Mesendoderm (in vitro differentiated cells): ENCODE measurements at regions not wholly inside any gene's neighbourhood (a gene's known extent, or its start where the extent isn't known, plus 50 kb on each side); places are given as distances from the start of the nearest gene placed in this dataset.
"Not testable (repeated sequence)": the region's sequence is repeated elsewhere in the genome, so short reads cannot be mapped to it uniquely, and the experiment has no call there.

ENCODE experiments used
- DNase-seq: peaks from one replicate; pipeline ENCODE4 v3.0.0; 2013
- H2AK5ac ChIP-seq: 2 replicates; pipeline ENCODE4 v1.6.1; 2013; ENCODE audit warnings: low read length, inconsistent platforms
- H2BK120ac ChIP-seq: 2 replicates; pipeline ENCODE4 v1.6.1; 2013; ENCODE audit warnings: low read depth, mild to moderate bottlenecking, low read length, moderate library complexity, mixed read lengths
- H2BK15ac ChIP-seq: replicated peaks from 2 replicates; pipeline ENCODE4 v1.6.1; 2013; ENCODE audit warnings: low read depth, mild to moderate bottlenecking, moderate library complexity
- H2BK5ac ChIP-seq: 2 replicates; pipeline ENCODE4 v1.6.1; 2013; ENCODE audit warnings: low read length, inconsistent platforms
- H3K18ac ChIP-seq: 2 replicates; pipeline ENCODE4 v1.6.1; 2013; ENCODE audit warnings: mild to moderate bottlenecking, low read length, mixed read lengths
- H3K23ac ChIP-seq: one replicate; pipeline ENCODE4 v1.6.1; 2013; ENCODE audit warnings: low read length
- H3K27ac ChIP-seq: 2 replicates; pipeline ENCODE4 v1.5.1; 2013; ENCODE audit warnings: low read depth, mild to moderate bottlenecking, inconsistent platforms, low read length, moderate library complexity
- H3K27me3 ChIP-seq: 2 replicates; pipeline ENCODE4 v1.6.1; 2013; ENCODE audit warnings: low read length, control low read depth, mild to moderate bottlenecking, inconsistent platforms; ENCODE audit not compliant: insufficient read depth, poor library complexity
- H3K36me3 ChIP-seq: 2 replicates; pipeline ENCODE4 v1.6.1; 2013; ENCODE audit warnings: low read length, inconsistent platforms; ENCODE audit not compliant: control insufficient read depth, insufficient read depth
- H3K4ac ChIP-seq: one replicate; pipeline ENCODE4 v1.6.1; 2013; ENCODE audit warnings: low read depth, mild to moderate bottlenecking, low read length, moderate library complexity
- H3K4me1 ChIP-seq: 2 replicates; pipeline ENCODE4 v1.6.1; 2013; ENCODE audit warnings: low read depth, low read length, inconsistent platforms; ENCODE audit not compliant: control insufficient read depth
- H3K4me2 ChIP-seq: 2 replicates; pipeline ENCODE4 v1.6.1; 2013; ENCODE audit warnings: low read length
- H3K4me3 ChIP-seq: 2 replicates; pipeline ENCODE4 v1.5.1; 2013; ENCODE audit warnings: mild to moderate bottlenecking, low read length
- H3K56ac ChIP-seq: one replicate; pipeline ENCODE4 v1.6.1; 2013; ENCODE audit warnings: low read length
- H3K79me1 ChIP-seq: 2 replicates; pipeline ENCODE4 v1.6.1; 2013; ENCODE audit warnings: low read length, inconsistent platforms
- H3K79me2 ChIP-seq: 2 replicates; pipeline ENCODE4 v1.6.1; 2013; ENCODE audit warnings: mild to moderate bottlenecking, low read length; ENCODE audit not compliant: control insufficient read depth, insufficient read depth
- H3K9ac ChIP-seq: 2 replicates; pipeline ENCODE4 v1.6.1; 2013; ENCODE audit warnings: low read length, inconsistent platforms
- H4K5ac ChIP-seq: one replicate; pipeline ENCODE4 v1.6.1; 2013; ENCODE audit warnings: low read length
- H4K8ac ChIP-seq: one replicate; pipeline ENCODE4 v1.6.1; 2013; ENCODE audit warnings: low read depth, mild to moderate bottlenecking, control low read depth, low read length, moderate library complexity
- WGBS: extraction: QIAGEN DNeasy Blood & Tissue Kit; methylation state at CpG from one replicate; pipeline ENCODE4 v1.1.7; 2013; ENCODE audit warnings: low lambda C conversion rate, missing lambda C conversion rate; ENCODE audit not compliant: insufficient coverage; ENCODE audit errors: extremely low coverage; 5-methylcytosine and 5-hydroxymethylcytosine counted together

DNA sequence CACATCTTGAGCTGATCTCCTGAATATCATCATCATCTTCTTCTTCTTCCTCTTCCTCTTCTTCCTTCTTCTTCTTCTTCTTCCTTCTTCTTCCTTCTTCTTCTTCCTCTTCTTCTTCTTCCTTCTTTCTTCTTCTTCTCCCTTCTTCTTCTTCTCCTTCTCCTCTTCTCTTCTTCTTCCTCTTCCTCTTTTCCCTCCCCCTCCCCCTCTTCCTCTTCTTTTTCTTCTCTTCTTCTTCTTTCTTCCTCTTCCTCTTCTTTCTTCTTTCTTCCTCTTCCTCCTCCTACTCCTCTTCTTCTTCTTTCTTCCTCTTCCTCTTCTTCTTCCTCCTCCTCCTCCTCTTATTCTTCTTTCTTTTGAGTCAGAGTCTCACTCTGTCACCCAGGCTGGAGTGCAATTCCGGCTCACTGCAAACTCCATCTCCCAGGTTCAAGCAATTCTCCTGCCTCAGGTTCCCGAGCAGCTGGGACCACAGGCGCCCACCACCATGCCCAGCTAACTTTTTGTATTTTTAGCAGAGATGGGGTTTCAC, 197.9 kb upstream of the NANOGP8 start:
- Histone ChIP-seq H2BK120ac (no peak overlapping the region), H2BK5ac (no peak overlapping the region), H3K56ac (no peak overlapping the region), H3K27ac (no peak overlapping the region), H3K79me2 (no peaks in the 10 kb centered on the region), H3K4ac (no peak overlapping the region), H4K5ac (no peak overlapping the region), H3K18ac (no peak overlapping the region), H4K8ac (no peak overlapping the region), H3K23ac (no peak overlapping the region), H3K9ac (no peak overlapping the region), H2AK5ac (no peak overlapping the region), H3K27me3 (no peaks in the 10 kb centered on the region), H3K36me3 (no peaks in the 10 kb centered on the region), H3K4me3 (no peak overlapping the region), H2BK15ac (no peak overlapping the region), H3K4me1 (no peaks in the 10 kb centered on the region), H3K4me2 (no peak overlapping the region), H3K79me1 (no peaks in the 10 kb centered on the region)
- no peak for DNase-seq
- WGBS = no CpG with 5 or more reads among the region's 3 CpGs

DNA sequence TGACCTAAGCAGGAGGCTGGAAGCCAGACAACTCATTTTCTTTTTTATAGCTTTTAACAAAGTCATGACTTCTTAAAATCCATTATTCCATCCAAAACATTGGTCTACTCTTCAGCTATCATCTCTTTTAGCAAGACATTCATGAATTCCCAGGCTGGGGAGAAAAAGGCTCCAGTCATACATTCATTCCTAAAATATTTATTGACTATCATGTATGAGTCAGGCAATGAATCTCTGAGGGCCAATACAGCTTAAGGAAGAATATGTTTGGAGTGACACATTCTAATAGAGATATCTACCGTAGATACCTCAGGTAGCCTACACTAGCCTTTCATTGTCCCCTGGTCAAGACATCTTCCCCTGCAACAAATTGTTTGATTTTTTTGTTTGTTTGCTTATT, 196.4 kb upstream of the NANOGP8 start:
- Histone ChIP-seq H2BK15ac (no peak overlapping the region), H3K4me1 (no peaks in the 10 kb centered on the region), H3K36me3 (no peaks in the 10 kb centered on the region), H3K27ac (no peak overlapping the region), H4K8ac (no peak overlapping the region), H3K4me3 (no peak overlapping the region), H3K9ac (no peak overlapping the region), H2BK5ac (no peak overlapping the region), H3K79me2 (no peaks in the 10 kb centered on the region), H3K4me2 (no peak overlapping the region), H3K56ac (no peak overlapping the region), H2AK5ac (no peak overlapping the region), H3K18ac (no peak overlapping the region), H3K27me3 (no peaks in the 10 kb centered on the region), H3K4ac (no peak overlapping the region), H3K79me1 (no peaks in the 10 kb centered on the region), H3K23ac (no peak overlapping the region), H2BK120ac (no peak overlapping the region), H4K5ac (no peak overlapping the region)
- no peak for DNase-seq
- WGBS = no CpG with 5 or more reads among the region's 1 CpG

DNA sequence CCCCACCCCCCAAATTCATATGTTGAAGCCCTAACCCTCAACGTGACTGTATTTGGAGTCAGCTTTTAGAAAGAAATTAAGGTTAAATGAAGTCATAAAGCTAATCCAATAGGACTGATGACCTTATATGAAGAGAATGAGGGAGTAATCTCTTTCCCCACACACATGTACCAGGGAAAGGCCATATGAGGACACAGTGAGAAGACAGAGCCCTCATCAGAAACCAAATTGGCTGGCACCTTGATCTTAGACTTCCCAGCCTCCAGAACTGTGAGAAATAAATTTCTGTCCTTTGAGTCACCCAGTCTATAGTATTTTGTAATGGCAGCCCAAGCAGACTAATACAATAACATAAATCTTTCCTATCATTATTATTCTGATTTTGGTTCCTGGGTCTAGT, 194.7 kb upstream of the NANOGP8 start:
- Histone ChIP-seq H3K4me3 (no peak overlapping the region), H2BK120ac (no peak overlapping the region), H3K27ac (no peak overlapping the region), H3K36me3 (no peaks in the 10 kb centered on the region), H4K5ac (no peak overlapping the region), H3K4me2 (no peak overlapping the region), H3K23ac (no peak overlapping the region), H3K4me1 (no peaks in the 10 kb centered on the region), H2AK5ac (no peak overlapping the region), H3K79me2 (no peaks in the 10 kb centered on the region), H3K56ac (no peak overlapping the region), H3K79me1 (no peaks in the 10 kb centered on the region), H2BK15ac (no peak overlapping the region), H2BK5ac (no peak overlapping the region), H3K27me3 (no peaks in the 10 kb centered on the region), H3K9ac (no peak overlapping the region), H3K18ac (no peak overlapping the region), H3K4ac (no peak overlapping the region), H4K8ac (no peak overlapping the region)
- no peak for DNase-seq
- WGBS = no CpG with 5 or more reads among the region's 1 CpG

DNA sequence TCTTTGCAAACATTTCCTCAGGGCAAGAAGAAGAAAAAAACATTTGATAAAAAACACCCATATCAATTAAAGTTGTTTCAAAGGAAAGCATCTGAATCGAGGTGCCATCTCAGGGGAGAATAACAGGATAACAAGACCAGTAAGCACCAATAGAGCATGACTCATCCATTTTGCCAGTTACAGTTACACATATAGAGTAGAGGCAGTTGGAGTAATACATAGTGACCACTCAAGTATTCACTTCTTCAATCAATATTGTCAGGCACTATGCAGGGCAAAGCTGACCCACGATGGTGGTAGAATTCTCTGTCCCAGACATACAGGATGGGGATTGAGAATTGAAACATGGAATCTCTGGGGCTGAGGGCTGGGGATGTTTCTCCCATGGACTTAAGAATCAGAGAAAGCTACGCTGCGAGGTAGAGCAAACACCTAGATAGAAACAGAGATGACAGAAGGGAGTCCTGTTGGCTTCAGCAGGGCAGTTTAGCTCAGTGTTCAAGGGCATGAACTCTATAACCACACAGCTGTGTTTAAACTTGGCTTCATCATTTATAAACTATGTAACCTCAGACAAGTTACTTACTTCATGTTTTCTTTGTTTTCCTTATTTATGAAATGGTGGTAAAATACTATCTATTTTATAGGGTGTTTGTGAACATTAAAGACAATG, 186.4 kb upstream of the NANOGP8 start:
- no peak overlapping the region for H3K4me2 ChIP-seq
- WGBS = no CpG with 5 or more reads among the region's 4 CpGs
- no peak overlapping the region for H2BK5ac ChIP-seq
- H3K23ac ChIP-seq = no peak overlapping the region
- no peak overlapping the region for H3K4me3 ChIP-seq
- no peak overlapping the region for H3K27ac ChIP-seq
- no peaks in the 10 kb centered on the region for H3K36me3 ChIP-seq
- H4K5ac ChIP-seq = no peak overlapping the region
- H3K79me2 ChIP-seq = no peaks in the 10 kb centered on the region
- H3K56ac ChIP-seq = no peak overlapping the region
- no peaks in the 10 kb centered on the region for H3K4me1 ChIP-seq
- no peak overlapping the region for H4K8ac ChIP-seq
- no peak for DNase-seq
- no peak overlapping the region for H2BK120ac ChIP-seq
- no peaks in the 10 kb centered on the region for H3K27me3 ChIP-seq
- no peak overlapping the region for H3K9ac ChIP-seq
- H3K4ac ChIP-seq = no peak overlapping the region
- H3K18ac ChIP-seq = no peak overlapping the region
- H3K79me1 ChIP-seq = no peaks in the 10 kb centered on the region
- H2AK5ac ChIP-seq = no peak overlapping the region
- H2BK15ac ChIP-seq = no peak overlapping the region

DNA sequence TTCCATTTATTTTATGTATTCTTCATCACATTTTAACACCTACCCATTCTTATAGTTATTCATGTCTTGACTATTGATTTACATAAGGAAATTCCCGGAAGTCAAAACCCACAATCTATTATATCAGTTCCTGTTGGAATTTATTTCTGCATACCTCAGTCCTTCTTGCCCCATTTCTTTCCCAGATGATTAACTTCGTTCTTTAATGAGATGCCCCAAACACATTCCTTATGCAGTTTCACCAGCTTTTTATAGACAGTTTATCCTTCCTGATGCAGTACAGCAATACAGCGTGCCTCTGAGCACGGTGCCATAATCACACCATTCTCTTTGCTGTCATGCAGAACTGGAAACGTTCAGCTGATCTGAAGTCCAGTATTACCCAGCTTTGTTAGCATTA, 175.8 kb upstream of the NANOGP8 start:
- Histone ChIP-seq H3K36me3 (no peaks in the 10 kb centered on the region), H2BK120ac (no peak overlapping the region), H4K5ac (no peak overlapping the region), H3K4me2 (no peak overlapping the region), H3K23ac (no peak overlapping the region), H4K8ac (no peak overlapping the region), H3K9ac (no peak overlapping the region), H3K79me2 (no peaks in the 10 kb centered on the region), H3K27ac (no peak overlapping the region), H3K4me3 (no peak overlapping the region), H3K18ac (no peak overlapping the region), H3K4ac (no peak overlapping the region), H2BK5ac (no peak overlapping the region), H2AK5ac (no peak overlapping the region), H3K27me3 (no peaks in the 10 kb centered on the region), H3K56ac (no peak overlapping the region), H2BK15ac (no peak overlapping the region), H3K4me1 (no peaks in the 10 kb centered on the region), H3K79me1 (no peaks in the 10 kb centered on the region)
- WGBS = no CpG with 5 or more reads among the region's 5 CpGs
- no peak for DNase-seq

DNA sequence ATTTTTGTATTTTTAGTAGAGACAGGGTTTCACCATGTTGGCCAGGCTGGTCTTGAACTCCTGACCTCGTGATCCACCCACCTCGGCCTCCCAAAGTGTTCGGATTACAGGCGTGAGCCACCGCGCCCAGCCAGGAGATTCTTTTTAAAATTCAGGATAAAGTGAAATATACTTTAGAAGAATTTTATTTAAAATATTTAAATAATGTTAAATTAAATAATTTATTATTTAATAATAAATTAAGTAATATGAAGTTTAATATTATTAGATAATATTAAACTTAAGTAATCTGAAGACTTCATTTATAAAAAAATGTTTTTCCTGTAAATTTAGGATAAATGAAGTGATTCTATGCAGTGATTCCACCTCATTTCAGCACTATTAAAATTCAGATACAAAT, 175.2 kb upstream of the NANOGP8 start:
- not testable (repeated sequence) for H2BK5ac ChIP-seq, H3K9ac ChIP-seq, H3K27ac ChIP-seq, H3K4me2 ChIP-seq, H2BK120ac ChIP-seq, H4K5ac ChIP-seq, H3K4ac ChIP-seq, H3K56ac ChIP-seq, H3K79me1 ChIP-seq, H3K4me3 ChIP-seq, H2BK15ac ChIP-seq, H3K27me3 ChIP-seq, H4K8ac ChIP-seq, H3K18ac ChIP-seq, H3K79me2 ChIP-seq, H3K4me1 ChIP-seq, DNase-seq, H2AK5ac ChIP-seq, H3K36me3 ChIP-seq, H3K23ac ChIP-seq
- no CpG with 5 or more reads among the region's 6 CpGs for WGBS
